ENCODE measurements at regions not wholly inside any gene's neighbourhood (a gene's known extent, or its start where the extent isn't known, plus 50 kb on each side); places are given as distances from the start of the nearest gene placed in this dataset.

DNA sequence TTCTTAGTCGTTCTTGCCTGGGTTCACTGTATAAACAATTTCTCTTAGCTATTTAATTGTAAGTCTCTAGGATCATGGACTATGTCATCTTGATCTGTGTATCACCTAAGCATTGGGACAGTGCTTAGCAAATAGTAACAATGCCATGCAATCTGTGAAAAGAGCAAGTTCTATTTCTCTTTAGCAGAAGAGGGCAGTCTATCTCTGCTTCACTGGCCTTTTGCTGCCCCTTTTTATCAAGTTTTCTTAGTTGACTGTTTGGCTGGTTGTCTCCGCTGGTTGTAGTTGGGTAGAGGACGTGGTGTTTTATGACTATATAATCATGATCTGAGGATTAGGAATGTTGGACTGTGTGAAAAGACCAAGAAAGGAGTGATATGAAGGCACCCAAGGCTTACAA is 315.0 kb downstream of the JRKL start:
- TF ChIP-seq, protein P1, sequence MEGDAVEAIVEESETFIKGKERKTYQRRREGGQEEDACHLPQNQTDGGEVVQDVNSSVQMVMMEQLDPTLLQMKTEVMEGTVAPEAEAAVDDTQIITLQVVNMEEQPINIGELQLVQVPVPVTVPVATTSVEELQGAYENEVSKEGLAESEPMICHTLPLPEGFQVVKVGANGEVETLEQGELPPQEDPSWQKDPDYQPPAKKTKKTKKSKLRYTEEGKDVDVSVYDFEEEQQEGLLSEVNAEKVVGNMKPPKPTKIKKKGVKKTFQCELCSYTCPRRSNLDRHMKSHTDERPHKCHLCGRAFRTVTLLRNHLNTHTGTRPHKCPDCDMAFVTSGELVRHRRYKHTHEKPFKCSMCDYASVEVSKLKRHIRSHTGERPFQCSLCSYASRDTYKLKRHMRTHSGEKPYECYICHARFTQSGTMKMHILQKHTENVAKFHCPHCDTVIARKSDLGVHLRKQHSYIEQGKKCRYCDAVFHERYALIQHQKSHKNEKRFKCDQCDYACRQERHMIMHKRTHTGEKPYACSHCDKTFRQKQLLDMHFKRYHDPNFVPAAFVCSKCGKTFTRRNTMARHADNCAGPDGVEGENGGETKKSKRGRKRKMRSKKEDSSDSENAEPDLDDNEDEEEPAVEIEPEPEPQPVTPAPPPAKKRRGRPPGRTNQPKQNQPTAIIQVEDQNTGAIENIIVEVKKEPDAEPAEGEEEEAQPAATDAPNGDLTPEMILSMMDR (optimal IDR thresholded peaks at IDR 0.05 in 1 of 3, IDR thresholded peaks at IDR 0.05 in 1 of 3, conservative IDR thresholded peaks at IDR 0.05 in 1 of 3; ENCODE audit: extremely low read depth in 1 of 3, insufficient read depth in 2 of 3, low read length in 3 of 3) = no peak
- no peak for TF ChIP-seq EZH2 (IDR thresholded peaks at IDR 0.05; ENCODE audit: low read length)
